ENCODE measurements at regions not wholly inside any gene's neighbourhood (a gene's known extent, or its start where the extent isn't known, plus 50 kb on each side); places are given as distances from the start of the nearest gene placed in this dataset.

GRCh38 chr1:29864431-29865022 lies 628.2 kb downstream of the PTPRU start:
- Mint-ChIP-seq H3K27ac (no peak overlapping the region), H3K4me3 (no peak overlapping the region), H3K36me3 (no peaks in the 10 kb centered on the region), H3K27me3 (no peaks in the 10 kb centered on the region), H3K9me3 (ENCODE audit: low read depth) (peaks cover 9% of the 10 kb centered on the region), H3K4me1 (no peaks in the 10 kb centered on the region)
- CTCF ChIA-PET: no interaction called here
- DNase-seq (no peak), ATAC-seq (no peak)

GRCh38 chr1:29861922-29862321 lies 625.6 kb downstream of the PTPRU start:
- Mint-ChIP-seq H3K4me3 (no peak overlapping the region), H3K36me3 (no peaks in the 10 kb centered on the region), H3K27ac (no peak overlapping the region), H3K9me3 (ENCODE audit: low read depth) (peaks cover 9% of the 10 kb centered on the region), H3K4me1 (no peaks in the 10 kb centered on the region), H3K27me3 (no peaks in the 10 kb centered on the region)
- CTCF ChIA-PET: no interaction called here
- no peak for DNase-seq
- ATAC-seq: no peak

GRCh38 chr1:29861446-29861845 lies 625.1 kb downstream of the PTPRU start:
- Mint-ChIP-seq H3K9me3 (ENCODE audit: low read depth) (peaks cover 9% of the 10 kb centered on the region), H3K4me3 (no peak overlapping the region), H3K36me3 (no peaks in the 10 kb centered on the region), H3K4me1 (no peaks in the 10 kb centered on the region), H3K27me3 (no peaks in the 10 kb centered on the region), H3K27ac (no peak overlapping the region)
- CTCF ChIA-PET: no interaction called here
- ATAC-seq: no peak
- DNase-seq: no peak

GRCh38 chr1:29860681-29861080 lies 624.4 kb downstream of the PTPRU start:
- CTCF ChIA-PET: no interaction called here
- no peaks in the 10 kb centered on the region for H3K27me3 Mint-ChIP-seq
- H3K9me3 Mint-ChIP-seq (ENCODE audit: low read depth): peaks cover 9% of the 10 kb centered on the region
- no peak for ATAC-seq
- H3K4me1 Mint-ChIP-seq: no peaks in the 10 kb centered on the region
- H3K27ac Mint-ChIP-seq: no peak overlapping the region
- no peak for DNase-seq
- H3K36me3 Mint-ChIP-seq: no peaks in the 10 kb centered on the region
- no peak overlapping the region for H3K4me3 Mint-ChIP-seq

- Mint-ChIP-seq H3K27ac (no peak overlapping the region), H3K36me3 (no peaks in the 10 kb centered on the region), H3K9me3 (ENCODE audit: low read depth) (peaks cover 9% of the 10 kb centered on the region), H3K4me3 (no peak overlapping the region), H3K4me1 (no peaks in the 10 kb centered on the region), H3K27me3 (peaks cover 2% of the 10 kb centered on the region)
- CTCF ChIA-PET: no interaction called here
- no peak for DNase-seq
- no peak for ATAC-seq
Observed at GRCh38 chr1:29860056-29860455, 623.7 kb downstream of the PTPRU start.

- CTCF ChIA-PET: no interaction called here
- ATAC-seq: no peak
- Mint-ChIP-seq H3K4me3 (no peak overlapping the region), H3K4me1 (no peaks in the 10 kb centered on the region), H3K27ac (no peak overlapping the region), H3K9me3 (ENCODE audit: low read depth) (peaks cover 9% of the 10 kb centered on the region), H3K27me3 (peaks cover 5% of the 10 kb centered on the region), H3K36me3 (no peaks in the 10 kb centered on the region)
- DNase-seq: no peak
Observed at GRCh38 chr1:29859126-29859525, 622.8 kb downstream of the PTPRU start.

- Mint-ChIP-seq H3K36me3 (no peaks in the 10 kb centered on the region), H3K4me3 (no peak overlapping the region), H3K27me3 (peaks cover 5% of the 10 kb centered on the region), H3K4me1 (no peaks in the 10 kb centered on the region), H3K9me3 (ENCODE audit: low read depth) (peaks cover 9% of the 10 kb centered on the region), H3K27ac (no peak overlapping the region)
- CTCF ChIA-PET: no interaction called here
- ATAC-seq (no peak), DNase-seq (no peak)
Observed at GRCh38 chr1:29858646-29859045, 622.3 kb downstream of the PTPRU start.

GRCh38 chr1:29856340-29857114 lies 620.2 kb downstream of the PTPRU start:
- Mint-ChIP-seq H3K4me3 (no peak overlapping the region), H3K9me3 (ENCODE audit: low read depth) (peaks cover 6% of the 10 kb centered on the region), H3K4me1 (no peaks in the 10 kb centered on the region), H3K27ac (no peak overlapping the region), H3K27me3 (peaks cover 5% of the 10 kb centered on the region), H3K36me3 (no peaks in the 10 kb centered on the region)
- no peak for ATAC-seq
- DNase-seq: no peak
- CTCF ChIA-PET: no interaction called here

- H3K27me3 Mint-ChIP-seq: peaks cover 5% of the 10 kb centered on the region
- H3K27ac Mint-ChIP-seq: no peak overlapping the region
- CTCF ChIA-PET: no interaction called here
- H3K4me1 Mint-ChIP-seq: no peaks in the 10 kb centered on the region
- no peak for DNase-seq
- no peak for ATAC-seq
- no peaks in the 10 kb centered on the region for H3K36me3 Mint-ChIP-seq
- no peaks in the 10 kb centered on the region for H3K9me3 Mint-ChIP-seq (ENCODE audit: low read depth)
- H3K4me3 Mint-ChIP-seq: no peak overlapping the region
Observed at GRCh38 chr1:29855561-29856160, 619.3 kb downstream of the PTPRU start.

- CTCF ChIA-PET: no interaction called here
- Mint-ChIP-seq H3K27ac (no peak overlapping the region), H3K36me3 (no peaks in the 10 kb centered on the region), H3K27me3 (peaks cover 5% of the 10 kb centered on the region), H3K4me1 (no peaks in the 10 kb centered on the region), H3K9me3 (ENCODE audit: low read depth) (no peaks in the 10 kb centered on the region), H3K4me3 (no peak overlapping the region)
- ATAC-seq (no peak), DNase-seq (no peak)
Observed at GRCh38 chr1:29854700-29855276, 618.5 kb downstream of the PTPRU start.

GRCh38 chr1:29853716-29854330 lies 617.5 kb downstream of the PTPRU start:
- H3K36me3 Mint-ChIP-seq: no peaks in the 10 kb centered on the region
- no peaks in the 10 kb centered on the region for H3K9me3 Mint-ChIP-seq (ENCODE audit: low read depth)
- H3K4me1 Mint-ChIP-seq: no peaks in the 10 kb centered on the region
- peaks cover 5% of the 10 kb centered on the region for H3K27me3 Mint-ChIP-seq
- DNase-seq: no peak
- CTCF ChIA-PET: no interaction called here
- H3K27ac Mint-ChIP-seq: no peak overlapping the region
- no peak for ATAC-seq
- H3K4me3 Mint-ChIP-seq: no peak overlapping the region

GRCh38 chr1:29852248-29852647 lies 615.9 kb downstream of the PTPRU start:
- Mint-ChIP-seq H3K4me1 (no peaks in the 10 kb centered on the region), H3K9me3 (ENCODE audit: low read depth) (no peaks in the 10 kb centered on the region), H3K27ac (no peak overlapping the region), H3K27me3 (peaks cover 5% of the 10 kb centered on the region), H3K36me3 (no peaks in the 10 kb centered on the region), H3K4me3 (no peak overlapping the region)
- DNase-seq (no peak), ATAC-seq (no peak)
- CTCF ChIA-PET: no interaction called here

- DNase-seq (no peak), ATAC-seq (no peak)
- CTCF ChIA-PET: no interaction called here
- peaks cover 5% of the 10 kb centered on the region for H3K27me3 Mint-ChIP-seq
- no peaks in the 10 kb centered on the region for H3K36me3 Mint-ChIP-seq
- no peak overlapping the region for H3K27ac Mint-ChIP-seq
- H3K9me3 Mint-ChIP-seq (ENCODE audit: low read depth): no peaks in the 10 kb centered on the region
- H3K4me3 Mint-ChIP-seq: no peak overlapping the region
- H3K4me1 Mint-ChIP-seq: no peaks in the 10 kb centered on the region
Observed at GRCh38 chr1:29851691-29852090, 615.4 kb downstream of the PTPRU start.

Measured in activated CD8-positive, alpha-beta memory T cell treated with anti-CD3 and anti-CD28 coated beads, Interleukin-2, amount 10 ng/mL, durations not matched to agents 7 days and 5 days (primary cell).